WTC11 (cell line): ENCODE measurements at regions not wholly inside any gene's neighbourhood (a gene's known extent, or its start where the extent isn't known, plus 50 kb on each side); places are given as distances from the start of the nearest gene placed in this dataset.

Source experiments
- ATAC-seq: fragments of 200-7000 bp; cut with Tn5 transposase; 2 replicates; pipeline ENCODE4 v1.10.0; 2021; ENCODE audit warnings: mild to moderate bottlenecking, moderate library complexity
- CTCF ChIA-PET: fragments of 300-600 bp; sonication (Branson Sonifier 250); formaldehyde crosslinking; loops from one replicate; lab custom pipeline; 2021; ENCODE audit warnings: antibody characterized with exemption; lab: Charles Lee
- POLR2A ChIA-PET: fragments of 350-600 bp; sonication (Branson Sonifier 250); formaldehyde crosslinking; loops from one replicate; lab custom pipeline; 2021; ENCODE audit warnings: antibody characterized with exemption; lab: Charles Lee
- DNase-seq: peaks from one replicate; pipeline ENCODE4 v3.0.0; 2021; ENCODE audit warnings: low spot score
- H3K27ac Mint-ChIP-seq: 2 replicates; pipeline ENCODE4 v1.8.0; 2021; ENCODE audit warnings: mixed read lengths
- H3K27me3 Mint-ChIP-seq: 2 replicates; pipeline ENCODE4 v1.8.0; 2021; ENCODE audit warnings: low read depth, mild to moderate bottlenecking, moderate library complexity, mixed read lengths
- H3K36me3 Mint-ChIP-seq: 2 replicates; pipeline ENCODE4 v1.8.0; 2021; ENCODE audit warnings: mixed read lengths
- H3K4me1 Mint-ChIP-seq: 2 replicates; pipeline ENCODE4 v1.8.0; 2022; ENCODE audit warnings: mixed read lengths
- H3K4me3 Mint-ChIP-seq: 2 replicates; pipeline ENCODE4 v1.8.0; 2021; ENCODE audit warnings: mild to moderate bottlenecking, moderate library complexity, mixed read lengths
- H3K9me3 Mint-ChIP-seq: 2 replicates; pipeline ENCODE4 v1.8.0; 2021; ENCODE audit warnings: mixed read lengths
- ARID4B ChIP-seq: sonication (generic); formaldehyde crosslinking; IDR thresholded peaks from 2 replicates; pipeline ENCODE4 v1.8.0; 2023; ENCODE audit warnings: missing genetic modification reagents, mild to moderate bottlenecking, borderline replicate concordance
- ATF1 ChIP-seq: sonication (generic); formaldehyde crosslinking; IDR thresholded peaks from 2 replicates; pipeline ENCODE4 v1.8.1; 2023; ENCODE audit warnings: mild to moderate bottlenecking, moderate library complexity, missing genetic modification reagents
- CBFB ChIP-seq: sonication (generic); formaldehyde crosslinking; IDR thresholded peaks from 2 replicates; pipeline ENCODE4 v1.8.1; 2022; ENCODE audit warnings: mild to moderate bottlenecking, low read depth, missing genetic modification reagents
- CTCF ChIP-seq: fragments of 200-600 bp; IDR thresholded peaks from 2 replicates; pipeline ENCODE4 v1.8.0; 2022; ENCODE audit warnings: antibody characterized with exemption
- ERG ChIP-seq: fragments of 250-450 bp; sonication (Bioruptor Pico); IDR thresholded peaks from 2 replicates; pipeline ENCODE4 v1.8.0; 2021; ENCODE audit warnings: mild to moderate bottlenecking
- FOXJ3 ChIP-seq: sonication (generic); formaldehyde crosslinking; IDR thresholded peaks from 2 replicates; pipeline ENCODE4 v1.9.0; 2021; ENCODE audit warnings: missing genetic modification reagents, mild to moderate bottlenecking, borderline replicate concordance
- FOXP1 ChIP-seq: sonication (generic); formaldehyde crosslinking; IDR thresholded peaks from 2 replicates; pipeline ENCODE4 v1.8.0; 2022; ENCODE audit warnings: missing genetic modification reagents, mild to moderate bottlenecking, moderate library complexity, borderline replicate concordance
- GRHL2 ChIP-seq: fragments of 250-450 bp; sonication (Bioruptor Pico); IDR thresholded peaks from 2 replicates; pipeline ENCODE4 v1.8.0; 2022; ENCODE audit warnings: mild to moderate bottlenecking, moderate library complexity; ENCODE audit not compliant: insufficient replicate concordance, severe bottlenecking
- NFE2L1 ChIP-seq: sonication (generic); formaldehyde crosslinking; IDR thresholded peaks from 2 replicates; pipeline ENCODE4 v1.8.1; 2023; ENCODE audit warnings: missing genetic modification reagents
- OVOL2 ChIP-seq: fragments of 250-450 bp; sonication (Bioruptor Pico); IDR thresholded peaks from 2 replicates; pipeline ENCODE4 v1.9.0; 2021; ENCODE audit warnings: mild to moderate bottlenecking, borderline replicate concordance
- PRRX2 ChIP-seq: fragments of 250-450 bp; sonication (Bioruptor Pico); IDR thresholded peaks from 2 replicates; pipeline ENCODE4 v1.8.0; 2021; ENCODE audit warnings: mild to moderate bottlenecking
- TCF7 ChIP-seq: sonication (generic); formaldehyde crosslinking; IDR thresholded peaks from 2 replicates; pipeline ENCODE4 v1.8.0; 2022; ENCODE audit warnings: mild to moderate bottlenecking, low read depth, missing genetic modification reagents, moderate library complexity
- TEAD1 ChIP-seq: sonication (generic); formaldehyde crosslinking; IDR thresholded peaks from 2 replicates; pipeline ENCODE4 v1.8.0; 2022; ENCODE audit warnings: mild to moderate bottlenecking, missing genetic modification reagents
- TP53 ChIP-seq: sonication (generic); formaldehyde crosslinking; IDR thresholded peaks from 2 replicates; pipeline ENCODE4 v1.8.1; 2023; ENCODE audit warnings: mild to moderate bottlenecking, missing genetic modification reagents
- USF1 ChIP-seq: sonication (generic); formaldehyde crosslinking; IDR thresholded peaks from 2 replicates; pipeline ENCODE4 v1.8.0; 2022; ENCODE audit warnings: mild to moderate bottlenecking, missing genetic modification reagents
- ZNF263 ChIP-seq: sonication (generic); formaldehyde crosslinking; IDR thresholded peaks from 2 replicates; pipeline ENCODE4 v1.8.1; 2022; ENCODE audit warnings: low read depth, mild to moderate bottlenecking, moderate library complexity, missing genetic modification reagents
- ZSCAN18 ChIP-seq: fragments of 250-450 bp; sonication (Bioruptor Pico); IDR thresholded peaks from 2 replicates; pipeline ENCODE4 v2.1.2; 2022; ENCODE audit warnings: mild to moderate bottlenecking, moderate library complexity

- POLR2A ChIA-PET = no interaction called here
- Mint-ChIP-seq H3K27me3 (peaks cover 17% of the 10 kb centered on the region), H3K4me1 (no peaks in the 10 kb centered on the region), H3K4me3 (no peak overlapping the region), H3K9me3 (peaks cover 71% of the 10 kb centered on the region), H3K27ac (no peak overlapping the region), H3K36me3 (peaks cover 68% of the 10 kb centered on the region)
- DNase-seq (no peak), ATAC-seq (no peak)
- TF ChIP-seq OVOL2 = no peak
- no peak for TF ChIP-seq GRHL2
- no peak for TF ChIP-seq FOXP1 (CRISPR knock-in tag)
- no peak for TF ChIP-seq ZNF263 (CRISPR knock-in tag)
- CTCF ChIA-PET = no interaction called here
Measured at GRCh38 chr10:130558746-130559546, 422.8 kb downstream of the GLRX3 start.

GRCh38 chr10:130559547-130559880 is 423.3 kb downstream of the GLRX3 start:
- CTCF ChIA-PET = no interaction called here
- no peak for TF ChIP-seq USF1 (CRISPR knock-in tag)
- TF ChIP-seq CTCF = no peak
- TF ChIP-seq ZSCAN18 = no peak
- TF ChIP-seq NFE2L1 = no peak
- TF ChIP-seq ATF1 (CRISPR knock-in tag) = no peak
- no peak for TF ChIP-seq ARID4B
- TF ChIP-seq TCF7 (CRISPR knock-in tag) = no peak
- TF ChIP-seq, all 79 proteins: peak for 0
- POLR2A ChIA-PET = no interaction called here
- DNase-seq = no peak
- Mint-ChIP-seq H3K4me3 (no peak overlapping the region), H3K27ac (no peak overlapping the region), H3K36me3 (peaks cover 69% of the 10 kb centered on the region), H3K27me3 (peaks cover 22% of the 10 kb centered on the region), H3K9me3 (peaks cover 73% of the 10 kb centered on the region), H3K4me1 (no peaks in the 10 kb centered on the region)
- no peak for ATAC-seq

- Mint-ChIP-seq H3K36me3 (peaks cover 69% of the 10 kb centered on the region), H3K4me1 (no peaks in the 10 kb centered on the region), H3K9me3 (peaks cover 74% of the 10 kb centered on the region), H3K27ac (no peak overlapping the region), H3K4me3 (no peak overlapping the region), H3K27me3 (peaks cover 20% of the 10 kb centered on the region)
- ATAC-seq = no peak
- ChIA-PET CTCF (no interaction called here), POLR2A (no interaction called here)
- DNase-seq = no peak
- TF ChIP-seq ZSCAN18 (no peak), CBFB (no peak), TP53 (CRISPR knock-in tag) (no peak), FOXJ3 (CRISPR knock-in tag) (no peak), USF1 (CRISPR knock-in tag) (no peak), TCF7 (CRISPR knock-in tag) (no peak), PRRX2 (CRISPR knock-in tag) (no peak), TEAD1 (no peak), ERG (CRISPR knock-in tag) (no peak)
Measured at GRCh38 chr10:130560116-130560515, 423.9 kb downstream of the GLRX3 start.
